MCF 10A (cell line): ENCODE measurements at regions not wholly inside any gene's neighbourhood (a gene's known extent, or its start where the extent isn't known, plus 50 kb on each side); places are given as distances from the start of the nearest gene placed in this dataset.
A peak's percentile ranks its signal among the peaks of the same experiment; 100 is the strongest.

Experiments used
- BruUV-seq: library from RNA; stranded (reverse); fragments of 400-500 nt; replicated peaks from 2 replicates; lab custom pipeline; 2021; lab: Mats Ljungman, UMichigan
- CTCF ChIA-PET: fragments of 300-600 bp; sonication (Branson Sonifier 250); formaldehyde crosslinking; extraction: SDS; loops from one replicate; lab custom pipeline; 2021; ENCODE audit warnings: antibody characterized with exemption, inconsistent platforms; lab: Yijun Ruan, JAX
- POLR2A ChIA-PET: fragments of 300-600, 350-650 bp; sonication (Branson Sonifier 250); formaldehyde crosslinking; extraction: SDS; loops from one replicate; lab custom pipeline; 2020; ENCODE audit warnings: antibody characterized with exemption, inconsistent platforms; lab: Yijun Ruan, JAX
- DNase-seq: peaks from one replicate; pipeline ENCODE4 v3.0.0-alpha.2; 2018; ENCODE audit not compliant: unreplicated experiment
- H3K27ac Mint-ChIP-seq: one replicate; pipeline ENCODE4 v1.8.0; 2022; ENCODE audit warnings: mild to moderate bottlenecking, low read depth, mixed read lengths; ENCODE audit not compliant: unreplicated experiment
- H3K27me3 Mint-ChIP-seq: one replicate; pipeline ENCODE4 v1.8.0; 2022; ENCODE audit warnings: mixed read lengths; ENCODE audit not compliant: insufficient read depth, unreplicated experiment
- H3K36me3 Mint-ChIP-seq: one replicate; pipeline ENCODE4 v1.8.0; 2022; ENCODE audit warnings: mild to moderate bottlenecking, moderate library complexity, mixed read lengths; ENCODE audit not compliant: insufficient read depth, unreplicated experiment
- H3K4me1 Mint-ChIP-seq: one replicate; pipeline ENCODE4 v1.8.0; 2022; ENCODE audit warnings: mixed read lengths; ENCODE audit not compliant: insufficient read depth, unreplicated experiment
- H3K4me3 Mint-ChIP-seq: one replicate; pipeline ENCODE4 v1.8.0; 2022; ENCODE audit warnings: mild to moderate bottlenecking, moderate library complexity, mixed read lengths; ENCODE audit not compliant: unreplicated experiment
- H3K9me3 Mint-ChIP-seq: one replicate; pipeline ENCODE4 v1.8.0; 2022; ENCODE audit warnings: mixed read lengths; ENCODE audit not compliant: unreplicated experiment
- CTCF ChIP-seq: fragments of 200-600 bp; IDR thresholded peaks from one replicate; pipeline ENCODE4 v1.8.0; 2022; ENCODE audit warnings: antibody characterized with exemption, mild to moderate bottlenecking; ENCODE audit not compliant: unreplicated experiment
- intact Hi-C: fragments of 100-400 bp; cut with micrococcal nuclease; formaldehyde crosslinking; loops from 2 replicates; pipeline ENCODE4 v1.14.1; 2022

GRCh38 chr11:134008634-134009071 lies 51.9 kb upstream of the IGSF9B start:
- intact Hi-C loops = no loop called here
- no peak for TF ChIP-seq CTCF
- ChIA-PET POLR2A (interaction anchor here (0.6 to 1.1 kb wide), 2 partner anchors 9 to 52 kb away, joined by 3 to 4 read pairs; partner anchors contain the start of gene IGSF9B), CTCF (interaction anchor here (0.6 to 1.4 kb wide), 2 partner anchors 81 to 998 kb away, joined by 3 to 6 read pairs; no protein-coding TSS in a partner anchor)
- Mint-ChIP-seq H3K27me3 (no peaks in the 10 kb centered on the region), H3K9me3 (no peaks in the 10 kb centered on the region), H3K27ac (no peak overlapping the region), H3K36me3 (peaks cover 5% of the 10 kb centered on the region), H3K4me3 (no peak overlapping the region), H3K4me1 (no peaks in the 10 kb centered on the region)
- BruUV-seq = no TSS peak
- no peak for DNase-seq

- Mint-ChIP-seq H3K27me3 (peaks cover 31% of the 10 kb centered on the region), H3K4me1 (no peaks in the 10 kb centered on the region), H3K27ac (no peak overlapping the region), H3K4me3 (no peak overlapping the region), H3K36me3 (no peaks in the 10 kb centered on the region), H3K9me3 (no peaks in the 10 kb centered on the region)
- BruUV-seq = no TSS peak
- intact Hi-C loops = no loop called here
- DNase-seq = no peak
- no peak for TF ChIP-seq CTCF
- ChIA-PET CTCF (no interaction called here), POLR2A (no interaction called here)
Measured at GRCh38 chr11:134013518-134013917, 55.4 kb upstream of the JAM3 start.

GRCh38 chr11:134014511-134014910 lies 54.4 kb upstream of the JAM3 start:
- ChIA-PET CTCF (interaction anchor here (0.7 kb wide), 1 partner anchor 314 kb away, joined by 3 read pairs; no protein-coding TSS in a partner anchor), POLR2A (no interaction called here)
- Mint-ChIP-seq H3K9me3 (no peaks in the 10 kb centered on the region), H3K27ac (no peak overlapping the region), H3K27me3 (peaks cover 31% of the 10 kb centered on the region), H3K4me3 (no peak overlapping the region), H3K4me1 (no peaks in the 10 kb centered on the region), H3K36me3 (no peaks in the 10 kb centered on the region)
- TF ChIP-seq CTCF = no peak
- intact Hi-C loops = no loop called here
- DNase-seq = peak; percentile 46
- BruUV-seq = no TSS peak

GRCh38 chr11:134015556-134015955 lies 53.3 kb upstream of the JAM3 start:
- no peak overlapping the region for H3K4me3 Mint-ChIP-seq
- no peak for TF ChIP-seq CTCF
- no peaks in the 10 kb centered on the region for H3K36me3 Mint-ChIP-seq
- DNase-seq = no peak
- intact Hi-C loops = no loop called here
- BruUV-seq = no TSS peak
- POLR2A ChIA-PET = interaction anchor here (1.2 kb wide), 1 partner anchor 9 kb away, joined by 3 read pairs; no protein-coding TSS in a partner anchor
- H3K27me3 Mint-ChIP-seq = peaks cover 31% of the 10 kb centered on the region
- CTCF ChIA-PET = interaction anchor here (0.8 kb wide), 1 partner anchor 11 kb away, joined by 3 read pairs; no protein-coding TSS in a partner anchor
- no peaks in the 10 kb centered on the region for H3K9me3 Mint-ChIP-seq
- no peaks in the 10 kb centered on the region for H3K4me1 Mint-ChIP-seq
- no peak overlapping the region for H3K27ac Mint-ChIP-seq
